ENCODE measurements at regions not wholly inside any gene's neighbourhood (a gene's known extent, or its start where the extent isn't known, plus 50 kb on each side); places are given as distances from the start of the nearest gene placed in this dataset.
A peak's percentile ranks its signal among the peaks of the same experiment; 100 is the strongest.
"Not testable (repeated sequence)": the region's sequence is repeated elsewhere in the genome, so short reads cannot be mapped to it uniquely, and the experiment has no call there.

GRCh38 chr4:184277769-184278168 is 60.1 kb upstream of the ENPP6 start:
- H2AFZ ChIP-seq (ENCODE audit: control insufficient read depth, low read depth, low read length); ATAC-seq; RAD21 ChIA-PET (ENCODE audit: unreplicated experiment); H3K4me3 ChIP-seq; intact Hi-C loops (cut with micrococcal nuclease; ENCODE audit: unreplicated experiment); FAIRE-seq; CTCF ChIA-PET; in situ Hi-C loops (cut with MboI); H3K27ac ChIP-seq (ENCODE audit: control insufficient read depth, insufficient read depth); H3K27me3 ChIP-seq (replicated peaks in 1 of 2; ENCODE audit: control insufficient read depth in 2 of 2, insufficient read depth in 2 of 2, low read length in 1 of 2); H4K20me1 ChIP-seq (ENCODE audit: control insufficient read depth, insufficient read depth); SMC1A ChIA-PET (ENCODE audit: uncharacterized antibody, unreplicated experiment); H3K9ac ChIP-seq (ENCODE audit: control insufficient read depth, insufficient read depth, low read length); BruUV-seq (replicated peaks); H3K36me3 ChIP-seq (ENCODE audit: control insufficient read depth in 2 of 2, insufficient read depth in 2 of 2, low read length in 1 of 2); DNase-seq (ENCODE audit: low read depth, low spot score); POLR2A ChIA-PET; H3K4me2 ChIP-seq (ENCODE audit: control insufficient read depth, insufficient read depth): not testable (repeated sequence)
- peaks cover 32% of the 10 kb centered on the region for H3K9me3 ChIP-seq (replicated peaks; ENCODE audit: control insufficient read depth, insufficient read depth, low read length)
- H3K4me1 ChIP-seq (ENCODE audit: control insufficient read depth, insufficient read depth, low read length), result peaks cover 67% of the 10 kb centered on the region
- H3K79me2 ChIP-seq (ENCODE audit: control insufficient read depth, insufficient read depth, low read length), result peaks cover 11% of the 10 kb centered on the region

- Histone ChIP-seq H3K4me1 (ENCODE audit: control insufficient read depth, insufficient read depth, low read length) (peaks cover 66% of the 10 kb centered on the region), H3K9me3 (replicated peaks; ENCODE audit: control insufficient read depth, insufficient read depth, low read length) (peaks cover 32% of the 10 kb centered on the region), H3K79me2 (ENCODE audit: control insufficient read depth, insufficient read depth, low read length) (peaks cover 11% of the 10 kb centered on the region)
- H3K4me3 ChIP-seq; H3K9ac ChIP-seq (ENCODE audit: control insufficient read depth, insufficient read depth, low read length); intact Hi-C loops (cut with micrococcal nuclease; ENCODE audit: unreplicated experiment); H3K36me3 ChIP-seq (ENCODE audit: control insufficient read depth in 2 of 2, insufficient read depth in 2 of 2, low read length in 1 of 2); POLR2A ChIA-PET; DNase-seq (ENCODE audit: low read depth, low spot score); in situ Hi-C loops (cut with MboI); ATAC-seq; BruUV-seq (replicated peaks); H2AFZ ChIP-seq (ENCODE audit: control insufficient read depth, low read depth, low read length); H3K27ac ChIP-seq (ENCODE audit: control insufficient read depth, insufficient read depth); H3K27me3 ChIP-seq (replicated peaks in 1 of 2; ENCODE audit: control insufficient read depth in 2 of 2, insufficient read depth in 2 of 2, low read length in 1 of 2); FAIRE-seq; H4K20me1 ChIP-seq (ENCODE audit: control insufficient read depth, insufficient read depth); H3K4me2 ChIP-seq (ENCODE audit: control insufficient read depth, insufficient read depth): not testable (repeated sequence)
- WGBS (ENCODE audit: insufficient coverage, insufficient replicate concordance, low lambda C conversion rate, missing lambda C conversion rate), result 66% methylated on average over 3 of the region's 3 CpGs
- ChIA-PET RAD21 (ENCODE audit: unreplicated experiment) (interaction anchor here (4.4 kb wide), 1 partner anchor 11 kb away, joined by 24 read pairs; no protein-coding TSS in a partner anchor), CTCF (interaction anchor here (1.6 kb wide), 1 partner anchor 10 kb away, joined by 6 read pairs; no protein-coding TSS in a partner anchor), SMC1A (ENCODE audit: uncharacterized antibody, unreplicated experiment) (interaction anchor here (1.4 kb wide), 1 partner anchor 9 kb away, joined by 5 read pairs; no protein-coding TSS in a partner anchor)
These were observed 59.3 kb upstream of the ENPP6 start for GRCh38 chr4:184277010-184277409.

DNA sequence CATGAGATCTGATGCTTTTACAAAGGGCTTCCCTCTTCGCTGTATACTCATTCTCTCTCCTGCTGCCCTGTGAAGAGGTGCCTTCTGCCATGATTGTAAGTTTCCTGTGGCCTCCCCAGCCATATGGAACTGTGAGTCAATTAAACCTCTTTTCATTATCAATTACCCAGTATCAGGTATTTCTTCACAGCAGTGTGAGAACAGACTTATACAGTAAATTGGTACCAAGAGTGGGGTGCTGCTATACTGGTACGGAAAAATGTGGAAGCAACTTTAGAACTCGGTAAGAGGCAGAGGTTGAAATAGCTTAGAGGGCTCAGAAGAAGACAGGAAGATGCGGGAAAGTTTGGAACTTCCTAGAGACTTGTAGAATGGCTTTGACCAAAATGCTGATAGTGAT is 58.7 kb upstream of the ENPP6 start:
- FAIRE-seq, result not testable (repeated sequence)
- SMC1A ChIA-PET (ENCODE audit: uncharacterized antibody, unreplicated experiment), result interaction anchor here (1.4 to 17.1 kb wide), 4 partner anchors 8 to 37 kb away, joined by 4 to 325 read pairs (median 10); no protein-coding TSS in a partner anchor

More for the DNA sequence above, 58.7 kb upstream of the ENPP6 start:
- H3K9me3 ChIP-seq (replicated peaks; ENCODE audit: control insufficient read depth, insufficient read depth, low read length), result peaks cover 32% of the 10 kb centered on the region
- peaks cover 64% of the 10 kb centered on the region for H3K4me1 ChIP-seq (ENCODE audit: control insufficient read depth, insufficient read depth, low read length)
- intact Hi-C loops (cut with micrococcal nuclease; ENCODE audit: unreplicated experiment); H3K9ac ChIP-seq (ENCODE audit: control insufficient read depth, insufficient read depth, low read length); H3K27me3 ChIP-seq (replicated peaks in 1 of 2; ENCODE audit: control insufficient read depth in 2 of 2, insufficient read depth in 2 of 2, low read length in 1 of 2); BruUV-seq (replicated peaks); in situ Hi-C loops (cut with MboI); H3K4me3 ChIP-seq; H3K36me3 ChIP-seq (ENCODE audit: control insufficient read depth in 2 of 2, insufficient read depth in 2 of 2, low read length in 1 of 2); H4K20me1 ChIP-seq (ENCODE audit: control insufficient read depth, insufficient read depth); H3K4me2 ChIP-seq (ENCODE audit: control insufficient read depth, insufficient read depth); DNase-seq (ENCODE audit: low read depth, low spot score); H2AFZ ChIP-seq (ENCODE audit: control insufficient read depth, low read depth, low read length); ATAC-seq: not testable (repeated sequence)
- RAD21 ChIA-PET (ENCODE audit: unreplicated experiment), result interaction anchor here (4.4 kb wide), 1 partner anchor 11 kb away, joined by 24 read pairs; no protein-coding TSS in a partner anchor
- 85% methylated on average over 4 of the region's 4 CpGs for WGBS (ENCODE audit: insufficient coverage, insufficient replicate concordance, low lambda C conversion rate, missing lambda C conversion rate)
- POLR2A ChIA-PET, result interaction anchor here (0.9 to 2.9 kb wide), 2 partner anchors 10 to 36 kb away, joined by 3 to 16 read pairs; no protein-coding TSS in a partner anchor
- peak overlapping the region; percentile 81 for H3K27ac ChIP-seq (ENCODE audit: control insufficient read depth, insufficient read depth)
- H3K79me2 ChIP-seq (ENCODE audit: control insufficient read depth, insufficient read depth, low read length), result peaks cover 11% of the 10 kb centered on the region
- CTCF ChIA-PET, result interaction anchor here (1.6 kb wide), 1 partner anchor 10 kb away, joined by 6 read pairs; no protein-coding TSS in a partner anchor
